ENCODE measurements at regions not wholly inside any gene's neighbourhood (a gene's known extent, or its start where the extent isn't known, plus 50 kb on each side); places are given as distances from the start of the nearest gene placed in this dataset.

DNA sequence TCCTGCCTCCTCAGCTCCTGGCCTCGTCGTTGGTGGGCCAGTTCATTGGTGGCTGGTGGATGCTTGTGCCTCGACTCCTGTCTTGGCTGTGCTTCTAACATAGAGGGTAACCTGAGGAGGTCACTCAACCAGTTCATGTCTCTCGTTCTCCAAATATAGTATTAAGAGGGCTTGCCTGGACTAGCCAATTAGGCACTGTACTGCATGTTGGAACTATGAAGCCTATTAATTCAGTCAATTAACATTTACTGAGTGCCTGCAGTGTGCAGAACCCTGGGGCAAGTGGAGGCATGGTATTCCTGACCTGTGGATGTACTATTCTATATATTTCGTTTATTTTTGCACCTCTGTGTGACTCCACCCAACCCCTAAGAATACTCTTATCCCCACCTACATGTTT, 89.9 kb upstream of the PELI1 start:
- no peak for DNase-seq (ENCODE audit: extremely low read depth, low read depth)
- TF ChIP-seq, protein P1, sequence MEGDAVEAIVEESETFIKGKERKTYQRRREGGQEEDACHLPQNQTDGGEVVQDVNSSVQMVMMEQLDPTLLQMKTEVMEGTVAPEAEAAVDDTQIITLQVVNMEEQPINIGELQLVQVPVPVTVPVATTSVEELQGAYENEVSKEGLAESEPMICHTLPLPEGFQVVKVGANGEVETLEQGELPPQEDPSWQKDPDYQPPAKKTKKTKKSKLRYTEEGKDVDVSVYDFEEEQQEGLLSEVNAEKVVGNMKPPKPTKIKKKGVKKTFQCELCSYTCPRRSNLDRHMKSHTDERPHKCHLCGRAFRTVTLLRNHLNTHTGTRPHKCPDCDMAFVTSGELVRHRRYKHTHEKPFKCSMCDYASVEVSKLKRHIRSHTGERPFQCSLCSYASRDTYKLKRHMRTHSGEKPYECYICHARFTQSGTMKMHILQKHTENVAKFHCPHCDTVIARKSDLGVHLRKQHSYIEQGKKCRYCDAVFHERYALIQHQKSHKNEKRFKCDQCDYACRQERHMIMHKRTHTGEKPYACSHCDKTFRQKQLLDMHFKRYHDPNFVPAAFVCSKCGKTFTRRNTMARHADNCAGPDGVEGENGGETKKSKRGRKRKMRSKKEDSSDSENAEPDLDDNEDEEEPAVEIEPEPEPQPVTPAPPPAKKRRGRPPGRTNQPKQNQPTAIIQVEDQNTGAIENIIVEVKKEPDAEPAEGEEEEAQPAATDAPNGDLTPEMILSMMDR (IDR thresholded peaks at IDR 0.05; ENCODE audit: low read depth, low read length, missing control alignments): no peak
- H3K4me3 ChIP-seq (replicated peaks; ENCODE audit: low read depth, low read length): no peak overlapping the region

DNA sequence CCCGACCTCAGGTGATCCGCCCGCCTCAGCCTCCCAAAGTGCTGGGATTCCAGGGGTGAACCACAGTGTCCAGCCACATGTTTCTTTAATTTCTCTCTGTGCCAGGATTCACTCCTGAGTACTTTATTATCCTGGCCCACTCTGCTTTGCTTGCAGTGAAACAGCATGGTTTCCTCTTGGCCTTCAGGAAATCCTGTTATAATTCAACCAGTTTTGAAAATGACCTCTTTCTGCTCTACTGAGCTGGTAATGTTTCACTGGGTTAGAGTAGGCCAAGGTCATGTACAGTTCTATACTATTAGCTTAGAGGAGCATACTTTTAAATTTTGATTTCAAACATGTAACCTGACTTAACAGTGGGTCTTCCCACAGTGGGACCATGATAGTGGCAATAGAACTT, 90.6 kb upstream of the PELI1 start:
- no peak overlapping the region for H3K4me3 ChIP-seq (replicated peaks; ENCODE audit: low read depth, low read length)
- TF ChIP-seq, protein P1 (IDR thresholded peaks at IDR 0.05; ENCODE audit: low read depth, low read length, missing control alignments): no peak
- no peak for DNase-seq (ENCODE audit: extremely low read depth, low read depth)

DNA sequence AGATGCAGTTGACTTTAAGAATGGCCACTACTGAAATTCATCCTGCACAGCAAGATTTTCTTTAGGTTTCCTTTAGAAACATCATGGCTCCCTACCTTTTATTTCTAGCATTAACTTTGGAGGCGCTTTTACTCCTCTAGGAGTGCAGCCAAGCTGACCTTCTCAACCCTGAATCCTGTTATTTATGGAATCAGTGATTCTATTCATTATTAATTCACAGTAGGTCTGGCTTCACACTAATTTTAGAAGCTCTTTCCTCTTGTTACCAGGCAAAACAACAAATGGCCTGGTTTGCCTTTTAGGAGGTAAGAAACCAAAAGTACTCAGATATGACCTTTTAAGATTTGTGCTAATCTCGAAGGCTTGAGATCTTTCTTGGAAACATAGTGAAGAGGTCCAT, 93.0 kb upstream of the PELI1 start:
- no peak overlapping the region for H3K4me3 ChIP-seq (replicated peaks; ENCODE audit: low read depth, low read length)
- no peak for DNase-seq (ENCODE audit: extremely low read depth, low read depth)
- TF ChIP-seq, protein P1 (IDR thresholded peaks at IDR 0.05; ENCODE audit: low read depth, low read length, missing control alignments): no peak

DNA sequence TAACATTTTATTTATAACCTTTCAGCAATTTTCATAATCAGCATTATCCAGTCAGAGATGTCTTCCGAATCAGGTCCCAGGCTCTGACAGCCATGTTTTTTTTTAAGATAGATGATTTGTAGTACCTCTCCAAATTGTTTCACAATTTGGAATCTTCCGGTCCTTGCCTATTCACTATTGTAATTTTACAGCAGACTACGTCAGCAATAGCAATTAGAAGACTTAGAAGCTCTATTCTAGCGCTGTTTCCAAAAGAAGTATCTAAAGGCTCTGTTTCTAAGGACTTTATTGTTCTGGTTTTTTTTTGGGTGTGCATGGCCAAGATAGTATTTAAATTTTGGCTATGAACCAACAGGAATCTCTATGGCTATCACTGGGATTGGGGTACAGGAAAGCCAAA, 94.6 kb upstream of the PELI1 start:
- TF ChIP-seq, protein P1 (IDR thresholded peaks at IDR 0.05; ENCODE audit: low read depth, low read length, missing control alignments): no peak
- DNase-seq (ENCODE audit: extremely low read depth, low read depth): no peak
- H3K4me3 ChIP-seq (replicated peaks; ENCODE audit: low read depth, low read length): no peak overlapping the region

DNA sequence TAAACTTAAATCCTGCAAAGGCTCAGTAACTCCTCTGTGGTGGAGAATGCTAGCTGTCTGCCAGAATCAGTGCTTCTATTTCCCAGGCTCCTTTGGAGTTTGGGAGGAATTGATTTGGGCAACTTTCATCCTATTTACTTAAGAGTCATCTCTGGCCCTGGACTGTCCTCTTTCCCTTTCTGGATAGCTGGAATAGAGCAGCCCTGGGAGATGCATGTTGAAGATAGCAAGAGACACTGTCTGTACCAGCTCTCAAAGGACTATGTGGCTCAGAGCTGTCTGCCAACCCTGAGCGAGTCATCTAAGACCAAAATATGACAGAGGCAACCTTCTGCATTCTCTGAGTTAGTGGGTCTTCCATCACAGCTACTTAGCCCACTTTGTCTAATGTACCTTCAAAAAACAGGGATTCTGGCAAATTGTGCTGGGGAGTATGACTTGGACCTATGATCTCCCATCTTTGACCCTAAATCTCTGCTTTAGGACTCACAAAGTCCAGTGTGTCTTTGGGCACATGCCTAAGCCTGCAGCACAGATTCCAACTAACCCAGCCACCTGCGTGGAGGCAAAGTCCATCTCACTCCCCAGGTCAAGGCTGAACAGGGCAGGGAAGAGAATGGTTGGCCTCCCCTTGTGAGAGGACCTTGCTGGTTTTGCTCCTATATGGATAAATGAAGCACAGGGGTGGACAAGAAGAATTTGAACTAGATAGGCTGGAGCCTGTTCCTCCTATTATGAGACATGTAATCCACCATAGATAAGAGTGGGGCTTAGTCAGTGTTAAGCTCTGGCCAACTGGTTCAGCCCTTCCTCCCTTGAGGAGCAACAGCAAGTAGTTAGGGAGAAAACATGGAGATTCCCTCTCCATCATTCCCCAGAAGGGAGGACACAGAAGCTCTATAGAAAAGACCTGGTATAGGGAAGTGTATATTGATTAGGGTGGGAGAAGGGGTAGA, 99.1 kb upstream of the PELI1 start:
- no peak overlapping the region for H3K4me3 ChIP-seq (replicated peaks; ENCODE audit: low read depth, low read length)
- no peak for DNase-seq (ENCODE audit: extremely low read depth, low read depth)
- TF ChIP-seq, protein P1 (IDR thresholded peaks at IDR 0.05; ENCODE audit: low read depth, low read length, missing control alignments): no peak

DNA sequence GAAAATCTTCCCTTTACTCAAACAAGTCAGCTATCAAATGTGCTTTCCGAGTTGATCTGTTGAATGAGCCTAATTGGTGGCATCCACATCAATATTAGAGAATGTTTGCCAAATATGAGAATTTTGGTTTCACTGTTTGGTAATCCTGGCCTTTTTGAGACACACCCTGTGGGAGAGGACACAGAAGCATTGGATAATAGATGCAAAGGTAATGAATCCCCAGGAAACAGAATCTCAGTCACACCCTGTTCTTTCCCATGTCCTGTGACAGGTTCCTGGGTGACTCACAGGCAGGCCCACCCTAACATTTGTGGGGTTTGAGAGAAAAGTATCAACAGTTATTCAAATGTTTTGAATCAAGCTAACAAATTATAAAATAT, 99.8 kb upstream of the PELI1 start:
- TF ChIP-seq, protein P1 (IDR thresholded peaks at IDR 0.05; ENCODE audit: low read depth, low read length, missing control alignments): no peak
- DNase-seq (ENCODE audit: extremely low read depth, low read depth): no peak
- no peak overlapping the region for H3K4me3 ChIP-seq (replicated peaks; ENCODE audit: low read depth, low read length)
